Epidermal melanocyte (primary cell): ENCODE measurements at regions not wholly inside any gene's neighbourhood (a gene's known extent, or its start where the extent isn't known, plus 50 kb on each side); places are given as distances from the start of the nearest gene placed in this dataset.
"Not testable (repeated sequence)": the region's sequence is repeated elsewhere in the genome, so short reads cannot be mapped to it uniquely, and the experiment has no call there.

Source experiments
- DNase-seq: peaks from one replicate; pipeline ENCODE4 v3.0.0; 2011; ENCODE audit warnings: low spot score; ENCODE audit not compliant: insufficient read length

DNA sequence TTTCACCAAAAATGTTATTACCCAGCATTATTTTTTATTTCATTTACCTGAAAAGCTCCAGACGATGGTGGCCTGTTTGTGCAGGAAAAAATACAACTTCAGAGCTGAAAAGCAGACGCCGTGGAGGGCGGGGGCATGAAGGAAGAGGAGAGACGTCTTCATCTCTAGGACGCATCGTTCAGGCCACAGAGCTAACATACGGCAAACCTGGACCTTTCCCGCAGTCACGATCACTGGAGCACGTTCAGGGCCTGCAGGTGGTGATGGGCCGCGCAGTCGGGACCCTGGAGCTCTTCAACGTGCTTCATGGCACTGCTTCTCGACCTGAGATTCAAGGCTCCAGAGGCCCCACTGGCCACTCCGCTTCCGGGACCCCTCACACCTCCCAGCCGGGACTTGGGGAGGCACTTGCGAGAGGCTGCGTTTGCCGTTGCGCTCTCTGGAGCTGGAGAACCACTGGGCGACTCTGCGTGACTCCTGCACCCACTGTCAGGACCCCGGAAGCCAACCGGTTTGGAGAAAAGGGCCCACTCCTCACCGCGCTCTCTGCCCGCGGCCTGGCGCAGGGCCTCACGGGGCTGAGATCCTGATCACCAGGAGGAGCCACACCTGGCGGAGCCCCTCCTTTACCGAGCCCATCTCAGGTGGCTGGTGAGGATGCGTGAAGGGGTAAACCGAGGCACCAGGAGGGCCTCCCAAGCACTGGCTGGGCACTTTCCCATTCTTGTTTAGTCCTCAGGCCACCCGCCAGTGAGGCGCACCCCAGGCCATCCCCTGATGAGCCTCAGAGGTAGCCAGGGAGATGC, 164.4 kb upstream of the AFDN start:
- DNase-seq, result no peak

- DNase-seq, result no peak
Measured at GRCh38 chr6:167662881-167663205, 163.9 kb upstream of the AFDN start.

DNA sequence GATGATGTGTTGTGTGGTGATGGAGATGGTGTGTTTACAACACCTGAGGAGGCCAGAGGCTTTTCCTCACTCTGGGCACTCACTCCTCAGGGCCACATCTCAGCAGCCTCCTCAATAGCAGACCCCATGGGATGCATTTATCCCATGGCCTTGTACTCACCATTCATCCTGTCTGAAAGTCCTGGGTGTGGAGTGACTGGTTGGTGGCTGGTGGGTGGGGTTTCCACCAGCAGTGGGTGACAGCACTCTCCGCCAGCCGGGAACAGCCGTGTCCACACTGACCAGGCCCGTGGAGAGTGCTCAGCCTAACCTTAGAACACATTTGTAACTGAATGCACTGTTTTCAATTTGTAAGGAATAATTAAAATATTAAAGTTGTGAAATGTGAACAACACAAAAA, 163.4 kb upstream of the AFDN start:
- DNase-seq, result no peak

GRCh38 chr6:167663784-167664443, 162.8 kb upstream of the AFDN start:
- no peak for DNase-seq

DNA sequence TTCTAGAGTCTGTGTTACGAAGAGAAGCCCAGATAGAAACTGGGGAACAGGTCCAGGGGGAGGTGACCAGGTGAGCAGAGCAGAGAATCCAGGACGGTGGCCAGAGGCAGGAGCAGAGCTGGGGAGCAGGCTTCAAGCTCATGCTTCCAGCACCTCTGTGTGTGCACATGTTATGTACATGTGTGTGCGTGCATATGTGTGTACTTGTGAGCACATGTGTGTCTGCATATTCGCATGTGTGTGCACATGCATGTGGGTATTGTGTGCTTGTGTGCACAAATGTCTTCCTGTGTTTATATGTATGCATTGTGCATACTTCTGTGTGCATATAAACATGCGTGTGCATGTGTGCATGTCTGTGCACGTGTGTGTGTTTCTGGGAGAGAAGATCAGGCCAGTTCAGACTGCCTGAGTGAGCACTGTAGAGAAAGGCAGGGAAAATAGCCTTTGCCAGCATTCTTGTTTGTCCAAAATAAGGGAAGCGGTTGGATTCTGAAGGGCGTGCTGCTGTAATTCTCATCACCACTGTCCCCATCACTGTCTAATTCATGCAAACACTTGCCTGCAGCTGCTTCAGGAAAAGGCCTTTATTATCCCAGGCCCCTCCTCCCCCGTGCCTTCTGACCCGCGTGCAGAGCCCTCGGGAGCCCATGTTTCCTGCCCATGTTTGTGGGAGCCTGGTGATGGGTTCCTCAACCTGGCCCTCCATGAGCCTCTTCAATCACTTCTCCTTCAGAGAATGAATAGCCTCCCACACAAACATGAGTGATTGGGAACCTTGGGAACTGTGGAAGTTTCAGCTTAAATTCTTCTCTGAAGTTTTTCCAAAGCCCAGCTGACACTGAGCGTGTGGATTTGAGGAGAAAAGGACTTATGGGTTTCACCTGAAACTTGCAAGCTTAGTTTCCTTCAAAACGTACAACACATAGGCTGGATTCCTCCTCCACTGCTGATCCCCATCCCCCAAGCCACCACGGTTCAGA, 161.7 kb upstream of the AFDN start:
- DNase-seq, result no peak

GRCh38 chr6:167665698-167666330, 160.9 kb upstream of the AFDN start:
- DNase-seq, result no peak

- DNase-seq, result no peak
Measured at GRCh38 chr6:167666571-167667203, 160.0 kb upstream of the AFDN start.

DNA sequence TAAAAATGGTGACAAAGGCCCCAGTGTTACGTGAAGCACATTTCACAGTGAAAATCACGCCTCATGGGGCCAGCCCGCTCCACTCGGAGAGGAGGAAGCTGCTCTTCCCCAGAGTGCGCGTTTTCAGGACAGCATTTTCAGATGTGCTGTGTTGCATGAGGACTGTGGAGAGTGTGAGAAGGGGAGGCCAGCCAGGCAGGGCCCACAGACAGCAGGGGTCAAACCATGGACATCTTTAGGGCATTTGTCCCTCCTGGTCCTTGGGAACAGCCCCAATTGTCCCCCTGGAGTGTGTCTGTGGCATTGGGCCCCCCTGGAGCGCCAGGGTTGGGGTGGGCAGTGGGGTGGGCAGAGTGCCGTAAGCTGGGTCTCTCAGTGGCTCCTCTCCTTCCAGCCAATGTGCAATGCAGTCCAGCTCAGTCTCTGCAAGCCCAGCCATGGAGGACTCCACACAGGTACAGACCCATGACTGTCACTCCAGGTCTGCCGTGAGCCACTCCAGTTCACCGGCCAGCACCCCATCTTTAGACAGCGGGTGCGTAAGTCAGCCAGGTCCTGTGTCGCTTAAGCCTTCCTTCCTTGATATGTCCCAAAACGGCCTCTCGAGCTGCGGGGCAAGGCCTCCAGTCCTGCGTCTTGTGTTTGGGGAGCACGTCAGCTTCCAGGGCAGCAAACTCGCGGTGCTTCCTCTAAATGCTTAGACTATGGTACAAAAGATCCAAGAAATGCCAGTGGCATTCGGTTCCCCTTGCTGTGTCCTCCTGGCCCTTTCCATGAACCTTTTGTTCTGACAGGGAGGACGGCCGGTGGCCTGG, 159.3 kb upstream of the AFDN start:
- DNase-seq, result no peak

DNA sequence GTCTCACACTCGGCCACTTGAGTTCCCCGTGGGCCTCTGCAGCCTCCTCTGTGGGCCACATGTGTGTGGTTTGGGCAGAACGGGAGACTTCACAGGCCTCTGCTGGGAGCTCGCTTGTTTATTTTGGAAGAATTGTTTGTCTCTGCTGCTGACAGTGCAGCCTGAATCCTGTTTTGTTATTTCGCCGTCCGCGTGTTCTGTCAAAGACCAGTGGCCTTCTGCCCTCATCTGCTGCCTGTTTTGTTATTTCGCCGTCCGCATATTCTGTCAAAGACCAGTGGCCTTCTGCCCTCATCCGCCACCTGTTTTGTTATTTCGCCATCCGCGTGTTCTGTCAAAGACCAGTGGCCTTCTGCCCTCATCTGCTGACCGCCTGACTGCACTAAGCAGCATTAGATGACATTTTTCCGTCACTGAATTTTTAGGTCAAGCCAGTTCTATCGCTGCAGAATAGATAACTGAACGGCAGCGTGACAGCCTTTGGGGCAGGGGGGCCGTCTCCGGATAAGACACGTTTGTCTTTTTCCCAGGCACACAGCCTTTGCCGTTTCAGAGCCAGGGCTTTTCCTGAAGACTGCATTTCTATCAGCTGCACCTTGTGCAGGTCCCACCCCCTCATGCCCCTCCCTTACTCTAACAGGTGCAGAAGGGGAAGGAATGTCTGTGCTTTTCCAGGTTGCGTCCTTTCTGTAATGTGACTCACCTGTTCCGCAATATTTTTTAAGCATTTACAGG, 158.5 kb upstream of the AFDN start:
- DNase-seq, result no peak

- no peak for DNase-seq
Measured at GRCh38 chr6:167668754-167669552, 157.8 kb upstream of the AFDN start.

GRCh38 chr6:167669553-167669849, 157.2 kb upstream of the AFDN start:
- DNase-seq, result no peak

- no peak for DNase-seq
Measured at GRCh38 chr6:167669870-167670802, 156.6 kb upstream of the AFDN start.

- DNase-seq, result no peak
Measured at GRCh38 chr6:167670938-167671338, 155.8 kb upstream of the AFDN start.

DNA sequence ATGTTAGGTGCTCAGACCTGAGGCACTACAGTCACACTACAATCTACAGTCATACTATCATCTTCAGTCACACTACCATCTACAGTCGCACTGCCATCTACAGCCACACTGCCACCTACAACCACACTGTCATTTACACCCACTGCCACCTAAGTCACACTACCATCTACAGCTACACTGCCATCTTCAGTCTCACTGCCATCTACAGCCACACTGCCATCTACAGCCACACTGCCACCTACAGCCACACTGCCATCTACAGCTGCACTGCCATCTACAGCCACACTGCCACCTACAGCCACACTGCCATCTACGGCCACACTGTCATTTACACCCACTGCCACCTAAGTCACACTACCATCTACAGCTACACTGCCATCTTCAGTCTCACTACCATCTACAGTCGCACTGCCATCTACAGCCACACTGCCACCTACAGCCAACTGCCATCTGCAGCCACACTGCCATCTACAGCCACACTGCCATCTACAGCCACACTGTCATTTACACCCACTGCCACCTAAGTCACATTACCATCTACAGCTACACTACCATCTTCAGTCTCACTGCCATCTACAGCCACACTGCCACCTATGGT, 155.2 kb upstream of the AFDN start:
- DNase-seq, result not testable (repeated sequence)

DNA sequence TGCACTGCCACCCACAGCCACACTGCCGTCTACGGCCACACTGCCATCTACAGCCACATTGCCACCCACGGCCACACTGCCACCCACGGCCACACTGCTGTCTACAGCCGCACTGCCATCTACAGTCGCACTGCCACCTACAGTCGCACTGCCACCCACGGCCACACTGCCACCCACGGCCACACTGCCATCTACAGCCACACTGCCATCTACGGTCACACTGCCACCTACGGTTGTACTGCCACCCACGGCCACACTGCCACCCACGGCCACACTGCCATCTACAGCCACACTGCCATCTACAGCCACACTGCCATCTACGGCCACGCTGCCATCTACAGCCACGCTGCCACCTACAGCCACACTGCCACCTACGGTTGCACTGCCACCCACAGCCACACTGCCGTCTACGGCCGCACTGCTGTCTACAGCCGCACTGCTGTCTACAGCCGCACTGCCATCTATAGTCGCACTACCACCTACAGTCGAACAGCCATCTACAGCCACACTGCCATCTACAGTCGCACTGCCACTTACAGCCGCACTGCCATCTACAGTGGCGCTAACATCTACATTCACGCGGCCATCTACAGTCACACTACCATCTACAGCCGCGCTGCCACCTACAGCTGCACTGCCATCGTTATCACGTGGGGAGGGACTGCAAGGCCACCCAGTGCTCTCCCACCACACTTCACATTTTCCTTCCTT, 154.6 kb upstream of the AFDN start:
- no peak for DNase-seq

- no peak for DNase-seq
Measured at GRCh38 chr6:167672738-167673137, 154.0 kb upstream of the AFDN start.

- no peak for DNase-seq
Measured at GRCh38 chr6:167673946-167674345, 152.8 kb upstream of the AFDN start.
